ENCODE measurements at regions not wholly inside any gene's neighbourhood (a gene's known extent, or its start where the extent isn't known, plus 50 kb on each side); places are given as distances from the start of the nearest gene placed in this dataset.

DNA sequence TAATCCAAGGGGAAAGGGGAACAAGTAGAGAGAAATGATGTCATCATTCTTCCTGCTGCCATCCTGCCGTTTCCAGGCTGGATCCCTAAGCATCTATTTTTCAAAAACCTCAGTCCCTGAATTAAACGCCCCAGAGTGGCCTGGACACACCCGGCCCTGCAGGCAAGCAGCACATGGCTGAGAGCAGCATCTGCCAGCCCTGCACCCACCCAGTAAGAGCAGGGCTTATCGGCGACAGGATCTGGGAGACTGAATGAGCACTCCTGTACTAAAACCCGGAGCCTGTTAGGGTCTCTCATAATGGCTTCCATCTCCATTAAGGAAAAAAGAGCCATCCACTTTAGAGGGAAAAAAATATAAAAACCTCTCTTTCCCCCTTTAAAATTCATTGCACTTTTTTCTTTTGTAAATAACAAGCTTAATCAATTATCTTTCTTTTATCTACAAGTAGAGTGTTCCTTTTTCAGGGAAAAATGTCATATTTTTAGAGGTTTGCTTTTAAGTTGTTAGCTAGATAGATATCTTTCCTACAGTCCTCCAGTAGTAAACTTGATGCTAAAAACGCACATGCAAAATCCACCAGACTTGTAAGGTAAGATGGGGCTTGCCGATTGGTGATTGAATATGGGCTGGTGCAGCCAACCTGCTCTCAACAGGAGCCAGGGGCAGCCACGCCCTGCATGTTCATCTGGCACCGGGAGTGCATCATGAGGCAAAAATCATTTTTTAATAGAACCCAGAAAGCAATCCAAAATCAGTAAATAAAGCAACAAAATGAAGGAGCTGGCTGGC is 457.8 kb downstream of the EIPR1 start:
- TF ChIP-seq, protein P1, sequence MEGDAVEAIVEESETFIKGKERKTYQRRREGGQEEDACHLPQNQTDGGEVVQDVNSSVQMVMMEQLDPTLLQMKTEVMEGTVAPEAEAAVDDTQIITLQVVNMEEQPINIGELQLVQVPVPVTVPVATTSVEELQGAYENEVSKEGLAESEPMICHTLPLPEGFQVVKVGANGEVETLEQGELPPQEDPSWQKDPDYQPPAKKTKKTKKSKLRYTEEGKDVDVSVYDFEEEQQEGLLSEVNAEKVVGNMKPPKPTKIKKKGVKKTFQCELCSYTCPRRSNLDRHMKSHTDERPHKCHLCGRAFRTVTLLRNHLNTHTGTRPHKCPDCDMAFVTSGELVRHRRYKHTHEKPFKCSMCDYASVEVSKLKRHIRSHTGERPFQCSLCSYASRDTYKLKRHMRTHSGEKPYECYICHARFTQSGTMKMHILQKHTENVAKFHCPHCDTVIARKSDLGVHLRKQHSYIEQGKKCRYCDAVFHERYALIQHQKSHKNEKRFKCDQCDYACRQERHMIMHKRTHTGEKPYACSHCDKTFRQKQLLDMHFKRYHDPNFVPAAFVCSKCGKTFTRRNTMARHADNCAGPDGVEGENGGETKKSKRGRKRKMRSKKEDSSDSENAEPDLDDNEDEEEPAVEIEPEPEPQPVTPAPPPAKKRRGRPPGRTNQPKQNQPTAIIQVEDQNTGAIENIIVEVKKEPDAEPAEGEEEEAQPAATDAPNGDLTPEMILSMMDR (IDR thresholded peaks at IDR 0.05) = no peak
- no peak for TF ChIP-seq POLR2A (IDR thresholded peaks at IDR 0.05)

All from right lobe of liver (tissue), 4 donors.